ENCODE measurements at regions not wholly inside any gene's neighbourhood (a gene's known extent, or its start where the extent isn't known, plus 50 kb on each side); places are given as distances from the start of the nearest gene placed in this dataset.

DNA sequence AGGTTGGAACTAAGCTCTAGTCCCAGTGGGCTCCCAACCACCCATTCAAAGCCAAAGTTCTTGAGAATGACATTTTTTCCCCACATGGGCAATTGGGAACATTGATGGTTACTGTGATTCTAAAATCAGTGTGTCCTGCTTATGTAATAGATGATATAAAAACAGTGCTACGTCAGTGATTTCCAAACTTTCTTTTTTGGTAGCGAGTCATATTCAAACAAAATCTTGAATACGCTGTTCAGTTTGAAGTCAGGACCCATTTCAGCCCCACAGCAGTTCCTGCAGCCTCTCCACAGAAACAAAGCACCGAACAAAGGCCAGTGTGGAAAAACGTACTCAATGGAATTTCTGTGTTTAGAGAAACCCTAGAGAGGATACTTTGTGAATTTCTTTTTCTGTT is 170.0 kb upstream of the OLIG3 start (continued):
- TF ChIP-seq EZH2phosphoT487 (IDR thresholded peaks at IDR 0.05; ENCODE audit: borderline replicate concordance, low read depth), result no peak

DNA sequence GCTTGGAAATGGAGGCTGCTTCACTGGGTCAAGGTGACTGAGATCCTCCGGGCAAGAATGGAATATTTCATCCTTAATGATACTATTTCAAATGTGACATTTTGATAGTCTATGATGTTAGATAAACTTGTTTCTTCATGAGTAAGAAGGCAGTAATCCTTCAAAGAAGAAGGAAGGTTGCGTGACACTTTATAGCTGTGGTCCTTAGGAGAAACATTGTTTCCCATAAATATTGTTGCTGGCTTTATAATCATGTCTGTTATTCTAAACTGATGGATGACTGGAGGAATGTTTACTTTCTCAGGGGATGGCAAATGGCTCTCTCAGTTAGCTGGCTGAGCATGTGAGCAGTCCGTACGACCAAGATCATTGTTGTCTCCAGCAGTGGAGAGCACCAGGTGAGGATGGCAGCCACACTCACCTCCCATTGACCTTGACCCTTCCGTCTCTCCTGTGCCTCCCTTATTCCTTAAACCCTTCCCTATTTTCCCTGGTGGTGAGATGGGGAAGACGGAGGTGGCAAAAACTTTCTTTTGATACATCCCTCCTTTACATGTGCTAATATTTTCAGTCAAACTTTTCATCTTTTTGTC is 171.2 kb upstream of the OLIG3 start:
- no peaks in the 10 kb centered on the region for H3K79me2 ChIP-seq (ENCODE audit: insufficient read depth)
- no peak for TF ChIP-seq POLR2AphosphoS5 (IDR thresholded peaks at IDR 0.05; ENCODE audit: low read depth, low read length)
- no peak for TF ChIP-seq RCOR1 (IDR thresholded peaks at IDR 0.05; ENCODE audit: low read length)
- no peak for TF ChIP-seq EZH2phosphoT487 (IDR thresholded peaks at IDR 0.05; ENCODE audit: borderline replicate concordance, low read depth)
- TF ChIP-seq, protein P1, sequence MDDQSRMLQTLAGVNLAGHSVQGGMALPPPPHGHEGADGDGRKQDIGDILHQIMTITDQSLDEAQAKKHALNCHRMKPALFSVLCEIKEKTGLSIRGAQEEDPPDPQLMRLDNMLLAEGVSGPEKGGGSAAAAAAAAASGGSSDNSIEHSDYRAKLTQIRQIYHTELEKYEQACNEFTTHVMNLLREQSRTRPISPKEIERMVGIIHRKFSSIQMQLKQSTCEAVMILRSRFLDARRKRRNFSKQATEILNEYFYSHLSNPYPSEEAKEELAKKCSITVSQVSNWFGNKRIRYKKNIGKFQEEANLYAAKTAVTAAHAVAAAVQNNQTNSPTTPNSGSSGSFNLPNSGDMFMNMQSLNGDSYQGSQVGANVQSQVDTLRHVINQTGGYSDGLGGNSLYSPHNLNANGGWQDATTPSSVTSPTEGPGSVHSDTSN (IDR thresholded peaks at IDR 0.05), result no peak
- no peak for TF ChIP-seq RAD21 (IDR thresholded peaks at IDR 0.05; ENCODE audit: low read length)
- no peak for TF ChIP-seq YY1 (IDR thresholded peaks at IDR 0.05; ENCODE audit: low read depth)
- TF ChIP-seq, protein P2, sequence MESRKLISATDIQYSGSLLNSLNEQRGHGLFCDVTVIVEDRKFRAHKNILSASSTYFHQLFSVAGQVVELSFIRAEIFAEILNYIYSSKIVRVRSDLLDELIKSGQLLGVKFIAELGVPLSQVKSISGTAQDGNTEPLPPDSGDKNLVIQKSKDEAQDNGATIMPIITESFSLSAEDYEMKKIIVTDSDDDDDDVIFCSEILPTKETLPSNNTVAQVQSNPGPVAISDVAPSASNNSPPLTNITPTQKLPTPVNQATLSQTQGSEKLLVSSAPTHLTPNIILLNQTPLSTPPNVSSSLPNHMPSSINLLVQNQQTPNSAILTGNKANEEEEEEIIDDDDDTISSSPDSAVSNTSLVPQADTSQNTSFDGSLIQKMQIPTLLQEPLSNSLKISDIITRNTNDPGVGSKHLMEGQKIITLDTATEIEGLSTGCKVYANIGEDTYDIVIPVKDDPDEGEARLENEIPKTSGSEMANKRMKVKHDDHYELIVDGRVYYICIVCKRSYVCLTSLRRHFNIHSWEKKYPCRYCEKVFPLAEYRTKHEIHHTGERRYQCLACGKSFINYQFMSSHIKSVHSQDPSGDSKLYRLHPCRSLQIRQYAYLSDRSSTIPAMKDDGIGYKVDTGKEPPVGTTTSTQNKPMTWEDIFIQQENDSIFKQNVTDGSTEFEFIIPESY (IDR thresholded peaks at IDR 0.05; ENCODE audit: borderline replicate concordance, low read depth), result no peak
- TF ChIP-seq RXRA (IDR thresholded peaks at IDR 0.05; ENCODE audit: borderline replicate concordance, low read depth), result no peak
- no peak for TF ChIP-seq FOXM1 (IDR thresholded peaks at IDR 0.05; ENCODE audit: low read depth)
- TF ChIP-seq, protein P3, sequence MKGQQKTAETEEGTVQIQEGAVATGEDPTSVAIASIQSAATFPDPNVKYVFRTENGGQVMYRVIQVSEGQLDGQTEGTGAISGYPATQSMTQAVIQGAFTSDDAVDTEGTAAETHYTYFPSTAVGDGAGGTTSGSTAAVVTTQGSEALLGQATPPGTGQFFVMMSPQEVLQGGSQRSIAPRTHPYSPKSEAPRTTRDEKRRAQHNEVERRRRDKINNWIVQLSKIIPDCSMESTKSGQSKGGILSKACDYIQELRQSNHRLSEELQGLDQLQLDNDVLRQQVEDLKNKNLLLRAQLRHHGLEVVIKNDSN (IDR thresholded peaks at IDR 0.05; ENCODE audit: borderline replicate concordance, low read depth), result no peak
- no peak for TF ChIP-seq TCF12 (IDR thresholded peaks at IDR 0.05)
- TF ChIP-seq JUND (IDR thresholded peaks at IDR 0.05), result no peak
- TF ChIP-seq RFX5 (IDR thresholded peaks at IDR 0.05; ENCODE audit: low read length), result no peak
- no peak for TF ChIP-seq EP300 (IDR thresholded peaks at IDR 0.05; ENCODE audit: borderline replicate concordance in 1 of 2, low read depth in 1 of 2, low read length in 1 of 2)
- TF ChIP-seq MXI1 (IDR thresholded peaks at IDR 0.05; ENCODE audit: low read depth, low read length), result no peak
- no peaks in the 10 kb centered on the region for H3K36me3 ChIP-seq (replicated peaks in 1 of 2; ENCODE audit: control insufficient read depth in 1 of 2, insufficient read depth in 2 of 2, low read length in 1 of 2)
- no peaks in the 10 kb centered on the region for H3K9me2 ChIP-seq
- ChIA-PET CTCF (interaction anchor here (1.1 kb wide), 1 partner anchor 24 kb away, joined by 3 read pairs; no protein-coding TSS in a partner anchor), POLR2A (no interaction called here)
- no peak overlapping the region for H3K9ac ChIP-seq
- H3K4me2 ChIP-seq, result no peak overlapping the region
- H2AFZ ChIP-seq (ENCODE audit: low read depth), result no peak overlapping the region
- WGBS (ENCODE audit: low lambda C conversion rate), result 10% methylated on average over 6 of the region's 6 CpGs
- H3K9me3 ChIP-seq, result no peaks in the 10 kb centered on the region
- no peak overlapping the region for H3K4me3 ChIP-seq (ENCODE audit: low read depth in 2 of 2, low read length in 1 of 2)
- DNase-seq, result no peak
- no peaks in the 10 kb centered on the region for H4K20me1 ChIP-seq (ENCODE audit: insufficient read depth)
- H3F3A ChIP-seq (replicated peaks; ENCODE audit: insufficient read depth), result no peaks in the 10 kb centered on the region
- no peaks in the 10 kb centered on the region for H3K27me3 ChIP-seq (ENCODE audit: insufficient read depth)
- no peak overlapping the region for H3K27ac ChIP-seq (ENCODE audit: low read depth in 2 of 2, low read length in 1 of 2)
- no peaks in the 10 kb centered on the region for H3K4me1 ChIP-seq (ENCODE audit: control insufficient read depth in 1 of 2, insufficient read depth in 2 of 2, low read depth in 1 of 2, low read length in 1 of 2)

Measured in SK-N-SH (cell line).